NCI-H2107 treated with DMSO at 0.1 percent for 48 hours (cell line): ENCODE measurements at regions not wholly inside any gene's neighbourhood (a gene's known extent, or its start where the extent isn't known, plus 50 kb on each side); places are given as distances from the start of the nearest gene placed in this dataset.

Source experiments
- DNase-seq: peaks from one replicate; lab custom pipeline; 2025; ENCODE audit not compliant: unreplicated experiment; lab: John Stamatoyannopoulos, UW

DNA sequence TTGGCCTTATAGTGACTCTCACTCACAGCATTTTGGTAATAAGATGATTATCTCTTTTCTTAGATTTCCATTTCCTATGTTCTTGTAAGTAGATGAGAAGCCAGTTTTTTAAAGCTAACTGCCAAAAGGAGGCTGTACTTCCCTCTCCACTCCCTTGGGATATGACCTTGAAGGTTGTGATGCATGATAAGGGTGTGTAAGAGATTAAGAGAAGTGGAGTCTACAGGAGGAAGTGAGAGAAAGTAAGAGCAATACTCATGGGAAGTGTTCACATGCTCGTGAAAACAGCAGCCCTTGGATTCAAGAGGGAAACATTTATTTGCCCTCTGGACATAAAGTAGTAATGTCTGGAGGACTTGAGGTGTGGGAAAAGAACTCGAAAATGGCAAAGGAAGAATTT is 171.5 kb downstream of the EVA1A start:
- no peak for DNase-seq

DNA sequence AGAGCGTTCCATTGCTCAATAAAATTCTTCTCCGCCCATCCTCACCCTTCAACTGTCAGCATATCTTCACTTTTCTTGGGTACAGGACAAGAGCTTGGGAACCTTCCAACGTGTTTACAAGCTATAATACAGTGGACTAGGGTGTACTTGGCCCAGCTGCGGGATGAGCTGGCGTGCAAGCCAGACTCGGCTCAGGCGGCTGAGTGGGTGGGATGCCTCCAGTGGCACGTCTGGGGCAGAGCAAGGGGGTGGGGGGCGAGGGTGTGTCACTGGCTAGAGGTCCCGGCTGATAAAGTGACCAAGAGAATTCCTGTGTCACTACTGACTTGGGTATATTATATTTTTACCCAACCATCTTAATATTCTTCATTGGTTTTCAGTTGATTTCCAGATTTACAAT is 179.7 kb downstream of the EVA1A start:
- DNase-seq: no peak

DNA sequence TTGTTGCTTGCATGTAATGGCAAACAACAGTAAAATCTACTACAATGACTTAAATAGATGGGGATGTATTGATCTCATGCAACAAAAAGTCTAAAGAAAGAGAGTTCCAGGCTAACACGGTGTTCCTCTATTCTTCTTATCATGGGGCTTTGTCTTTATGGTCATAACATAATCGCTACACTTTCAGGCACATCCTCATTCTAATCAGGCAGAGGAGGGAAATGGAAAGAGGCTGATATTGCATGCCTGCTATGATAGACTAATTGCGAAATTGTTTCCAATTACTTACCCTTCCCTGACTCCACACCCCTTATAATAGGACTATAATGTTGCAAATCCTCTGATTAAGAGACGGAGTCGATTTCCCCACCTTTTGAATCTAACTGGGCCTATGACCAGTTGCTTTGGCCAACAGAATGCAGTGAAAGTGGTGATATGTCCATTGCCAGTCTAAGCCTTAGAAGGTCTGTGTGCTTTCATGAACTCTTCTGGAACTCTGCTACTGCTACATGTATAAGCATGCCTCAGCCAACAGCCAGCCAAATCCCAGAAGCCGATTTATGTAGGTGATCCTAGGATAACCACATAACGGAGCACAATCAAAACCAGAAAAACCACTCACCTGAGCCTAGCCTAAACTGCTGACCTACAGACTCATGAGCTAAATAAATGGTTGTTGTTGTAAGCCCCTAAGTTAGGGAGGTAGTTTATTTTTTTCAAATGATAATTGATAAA is 180.3 kb upstream of the TACR1 start:
- DNase-seq: no peak

DNA sequence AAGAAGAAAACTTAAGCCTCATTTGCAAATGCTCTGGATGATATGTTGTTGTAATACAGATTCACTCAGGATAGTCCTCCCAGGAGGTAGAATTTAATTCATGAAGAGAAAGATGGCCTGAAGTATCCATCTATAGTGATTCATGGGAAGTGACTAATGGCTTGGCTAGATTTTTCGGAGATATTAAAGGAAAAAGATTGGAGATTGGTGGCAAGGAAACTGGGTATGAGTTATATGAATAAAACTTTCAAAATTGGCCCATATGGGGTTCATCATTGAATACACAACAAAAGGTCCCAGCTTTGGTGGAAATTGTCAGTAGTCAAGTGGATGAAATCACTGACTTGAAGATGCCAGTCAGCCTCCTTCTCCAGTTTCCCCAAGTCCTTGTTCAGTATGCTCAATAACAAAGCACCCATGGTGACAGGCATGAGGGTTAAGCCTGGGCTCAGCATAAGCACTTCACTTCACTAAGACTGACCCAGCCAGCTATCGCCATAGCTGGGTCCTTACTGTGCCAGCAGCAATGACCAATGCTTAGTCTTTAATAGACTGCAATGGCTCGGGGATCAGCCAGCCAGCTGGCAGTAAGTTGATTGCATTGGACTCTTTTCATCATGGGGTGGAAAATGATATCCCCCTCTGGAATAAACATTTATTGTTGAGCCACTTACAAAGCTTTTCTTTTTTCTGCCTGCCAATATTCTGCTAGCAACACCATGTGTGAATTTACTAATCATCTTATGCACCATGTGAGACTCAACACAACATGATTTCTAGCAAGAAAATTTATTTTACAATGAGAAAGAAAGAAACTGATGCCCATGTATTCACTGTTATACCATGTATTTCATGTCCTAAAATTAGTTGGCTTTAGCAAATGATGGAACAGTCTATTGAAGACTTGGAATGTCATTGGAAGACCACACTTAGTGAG is 176.6 kb upstream of the TACR1 start:
- DNase-seq: peak; percentile 60

DNA sequence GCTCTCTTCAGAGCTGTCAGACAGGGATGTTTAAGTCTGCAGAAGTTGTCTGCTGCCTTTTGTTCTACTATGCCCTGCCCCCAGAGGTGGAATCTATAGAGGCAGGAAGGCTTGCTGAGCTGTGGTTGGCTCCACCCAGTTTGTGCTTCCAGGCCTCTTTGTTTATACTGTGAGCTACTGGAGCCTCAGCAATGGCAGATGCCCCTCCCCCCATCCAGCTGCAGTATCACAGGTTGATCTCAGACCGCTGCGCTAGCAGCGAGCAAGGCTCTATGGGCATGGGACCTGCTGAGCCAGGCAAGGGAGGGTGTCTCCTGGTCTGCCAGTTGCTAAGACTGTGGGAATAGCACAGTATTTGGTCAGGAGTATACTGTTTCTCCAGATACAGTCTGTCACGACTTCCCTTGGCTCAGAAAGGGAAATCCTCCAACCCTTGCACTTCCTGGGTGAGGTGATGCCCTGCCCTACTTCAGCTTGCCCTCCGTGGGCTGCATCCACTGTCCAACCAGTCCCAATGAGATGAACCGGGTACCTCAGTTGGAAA is 175.2 kb upstream of the TACR1 start:
- peak; percentile 34 for DNase-seq

DNA sequence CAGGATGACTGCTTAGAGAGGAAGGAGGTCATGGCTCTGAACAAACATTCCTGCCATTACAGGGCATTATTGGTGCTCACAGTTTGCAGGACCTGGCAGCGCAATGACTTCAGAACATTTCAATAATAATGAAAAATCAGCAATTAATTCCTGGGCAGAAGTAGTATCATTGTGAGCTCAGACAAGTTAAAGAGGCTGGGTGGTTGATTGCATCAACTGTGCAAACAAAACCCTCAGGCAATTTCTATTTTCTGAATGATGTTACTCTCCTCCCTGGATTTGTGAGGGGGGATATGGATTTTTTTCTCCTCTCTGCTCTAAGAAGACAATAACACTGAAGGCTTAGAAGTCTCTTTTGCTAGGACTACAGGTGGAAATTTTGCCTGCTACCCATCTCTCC is 168.1 kb upstream of the TACR1 start:
- DNase-seq: no peak

DNA sequence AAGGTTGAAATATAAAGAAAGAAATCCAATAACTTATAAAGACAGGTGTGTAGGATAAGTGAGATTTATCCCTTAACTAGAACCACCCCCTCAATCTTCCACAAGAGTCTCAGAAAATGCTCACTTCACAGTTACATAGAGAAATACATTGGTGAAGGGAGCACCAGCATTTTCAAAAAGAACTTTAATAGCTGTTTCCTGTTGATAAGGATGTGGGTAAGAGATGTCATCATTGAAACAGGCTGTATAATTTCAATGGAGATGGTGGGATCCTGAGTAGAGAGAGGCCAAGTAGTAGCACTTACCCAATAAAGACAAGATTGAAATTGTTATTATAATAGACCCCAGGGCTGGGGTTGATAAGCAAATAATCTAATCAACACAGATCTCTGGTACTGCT is 162.2 kb upstream of the TACR1 start:
- DNase-seq: no peak

DNA sequence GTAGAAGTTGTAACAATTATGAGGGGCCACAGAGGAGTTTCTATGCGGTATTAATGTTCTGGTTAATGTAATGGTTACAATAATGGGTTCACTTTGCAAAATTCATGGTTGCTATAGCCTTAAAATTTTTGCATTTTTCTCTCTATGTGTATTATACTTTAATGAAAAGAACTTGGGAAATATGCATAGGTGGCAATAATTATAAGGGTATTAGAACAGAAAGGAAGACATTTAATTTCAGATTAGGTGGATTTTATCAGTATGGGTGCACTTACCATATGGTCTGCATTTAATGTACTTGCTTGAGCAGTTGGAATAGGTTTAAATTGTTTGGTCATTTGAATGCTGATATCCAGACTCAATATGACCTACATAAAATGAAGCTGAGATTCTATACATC is 161.6 kb upstream of the TACR1 start:
- DNase-seq: no peak

DNA sequence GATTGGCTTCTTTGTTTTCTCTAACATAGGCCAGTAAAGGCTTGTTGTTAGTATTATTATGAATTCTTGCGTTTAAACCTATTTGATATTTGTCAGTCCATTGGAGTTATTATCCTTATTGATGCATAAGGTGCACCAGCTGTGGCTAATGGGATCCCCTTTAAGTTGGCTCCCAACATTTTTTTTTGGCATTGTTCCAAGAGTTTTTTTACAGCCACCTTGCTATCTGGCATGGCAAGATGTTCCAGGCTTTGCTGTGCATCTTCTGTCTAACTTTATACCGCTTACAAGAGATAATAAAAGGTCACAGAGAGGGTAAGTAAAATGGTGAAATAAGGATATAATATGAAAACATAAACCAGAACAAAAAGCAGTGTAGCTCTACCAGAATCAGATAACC is 157.5 kb upstream of the TACR1 start:
- no peak for DNase-seq

DNA sequence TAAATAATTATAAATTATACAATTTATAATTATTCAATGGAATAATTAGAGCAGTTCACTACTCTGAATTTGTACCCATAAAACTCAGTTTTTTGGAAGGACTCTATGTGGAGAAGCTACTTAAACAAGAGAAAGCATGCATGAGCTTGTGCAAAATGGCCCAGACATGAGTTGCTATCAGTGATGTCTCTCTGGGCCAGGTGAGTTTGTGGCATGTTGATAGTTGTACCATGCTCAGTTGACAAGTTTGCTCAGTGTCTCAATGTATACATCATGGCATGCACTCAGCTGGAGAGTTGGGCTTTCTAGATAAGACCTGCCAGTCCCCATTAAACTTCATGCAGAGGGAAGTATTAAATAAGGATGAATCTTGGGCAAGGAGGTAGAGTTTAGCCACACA is 153.8 kb upstream of the TACR1 start:
- DNase-seq: no peak

DNA sequence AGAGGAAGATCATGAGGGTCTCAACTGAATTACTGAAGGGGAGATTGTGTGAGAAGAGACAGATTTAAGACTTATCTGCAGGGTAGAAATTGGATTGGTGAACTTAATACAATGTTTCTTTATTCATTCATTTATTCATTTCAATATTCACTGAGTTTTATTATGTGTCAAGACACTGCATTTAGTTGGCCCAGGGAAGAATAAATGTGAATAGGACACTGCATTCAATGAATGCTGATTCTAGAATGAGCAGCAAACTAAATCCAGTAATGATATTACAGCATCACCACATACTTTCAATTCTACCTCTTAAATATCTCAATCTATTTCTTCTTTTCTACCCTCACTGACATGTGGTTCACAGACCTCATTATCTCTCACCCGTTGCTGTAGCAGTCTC is 149.0 kb upstream of the TACR1 start:
- DNase-seq: no peak

DNA sequence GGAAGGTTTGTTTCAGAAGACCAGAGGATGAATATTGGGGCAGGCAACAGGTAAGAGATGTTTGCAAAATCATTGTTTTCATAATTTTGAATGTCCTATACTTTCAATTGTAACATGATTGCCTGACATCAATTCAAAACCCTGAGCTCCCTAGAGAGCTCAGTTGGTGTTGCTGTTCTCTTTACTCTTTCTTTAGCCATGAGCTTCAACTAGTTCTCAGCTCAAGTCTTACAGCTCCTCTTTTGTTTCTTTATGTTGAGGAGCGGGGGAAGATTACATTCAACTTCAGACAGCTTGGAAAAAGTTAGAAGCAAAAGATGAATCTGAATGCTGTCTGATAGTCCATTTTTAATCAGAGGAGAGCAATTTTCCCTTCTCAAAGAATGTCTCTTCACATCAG is 144.8 kb upstream of the TACR1 start:
- DNase-seq: no peak

DNA sequence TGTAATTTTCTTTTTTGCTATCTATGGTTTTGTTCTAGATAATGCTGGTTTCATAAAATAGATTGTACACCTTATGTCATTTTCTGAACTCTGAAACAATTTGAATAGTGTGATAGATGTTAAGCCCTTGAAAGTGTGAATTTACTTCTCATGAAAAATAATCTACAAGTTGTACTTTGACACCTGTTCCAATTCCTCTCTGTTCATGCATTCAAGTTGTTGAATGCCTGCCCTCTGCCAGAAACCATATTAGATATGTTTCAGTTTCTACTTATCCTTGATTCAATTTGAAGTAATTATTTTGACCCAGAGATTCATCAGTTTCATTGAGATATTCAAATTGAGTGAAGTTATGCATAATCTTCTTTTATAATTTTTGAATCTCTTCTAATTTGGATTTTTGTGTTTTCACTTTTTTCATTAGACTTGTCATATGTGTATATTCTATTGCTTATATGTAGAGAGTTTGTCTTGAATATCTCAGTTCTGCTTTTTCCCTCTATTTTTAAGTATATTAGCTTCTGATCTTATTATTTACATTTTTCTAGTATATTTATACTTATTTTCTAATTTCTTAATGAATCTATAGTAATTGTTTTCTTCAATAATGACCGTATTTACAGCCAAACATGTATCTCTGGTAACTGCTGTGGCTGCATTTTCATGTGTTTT is 143.3 kb upstream of the TACR1 start:
- DNase-seq: no peak

DNA sequence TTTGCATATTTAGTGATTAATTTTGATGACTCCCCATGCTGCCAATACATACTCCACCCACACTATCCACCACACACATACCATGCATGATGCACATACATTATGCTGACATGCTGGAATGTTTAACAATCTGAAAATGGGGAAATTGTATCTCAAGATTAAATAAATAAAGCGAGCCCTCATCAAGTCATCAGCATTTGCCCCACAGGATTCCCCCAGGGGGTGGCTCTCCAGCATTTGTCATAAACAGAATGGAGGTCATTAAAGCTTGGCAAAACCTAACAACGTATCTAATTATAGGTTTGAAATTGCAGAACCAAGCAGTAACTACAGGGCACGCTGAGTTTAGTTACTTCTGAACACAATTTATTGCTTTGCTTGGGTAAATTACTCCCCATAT is 141.2 kb upstream of the TACR1 start:
- DNase-seq: peak; percentile 38

DNA sequence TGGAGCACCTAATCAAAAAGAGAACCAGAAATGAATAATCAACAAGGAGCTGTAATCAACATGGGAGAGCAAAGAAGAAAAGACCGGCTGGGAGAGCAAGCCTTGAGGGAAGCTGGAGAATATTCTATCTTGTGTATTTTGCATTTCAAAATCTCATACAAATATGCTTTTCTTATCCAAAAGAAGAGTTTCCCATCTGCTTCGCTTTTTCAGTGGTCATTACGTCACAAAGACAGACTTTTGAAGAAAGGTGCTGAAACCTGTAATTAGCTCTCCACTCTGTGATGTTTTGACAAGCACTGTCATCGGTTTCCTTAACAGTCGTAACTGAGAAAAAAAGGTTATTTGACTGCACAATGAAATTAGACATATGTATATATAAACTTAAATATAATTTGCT is 139.1 kb upstream of the TACR1 start:
- DNase-seq: no peak

DNA sequence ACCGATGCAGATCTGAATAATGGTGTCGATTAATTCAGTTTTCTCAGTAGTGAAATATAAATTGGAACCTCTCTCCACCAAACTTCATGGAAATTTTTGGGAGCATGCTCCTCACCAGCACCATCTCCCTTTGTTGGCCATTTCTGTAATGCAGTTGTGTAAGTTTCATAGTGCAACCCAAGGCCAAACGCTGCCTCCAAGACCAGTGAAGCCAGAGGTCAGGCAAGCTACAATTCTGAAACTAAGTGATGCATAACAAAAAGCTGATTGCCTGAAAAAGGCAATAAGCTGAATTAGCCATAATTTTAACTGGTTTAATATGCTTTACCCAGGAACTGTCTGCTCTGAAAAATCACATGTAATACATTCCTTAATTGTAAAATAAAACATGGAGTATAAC is 138.3 kb upstream of the TACR1 start:
- no peak for DNase-seq

DNA sequence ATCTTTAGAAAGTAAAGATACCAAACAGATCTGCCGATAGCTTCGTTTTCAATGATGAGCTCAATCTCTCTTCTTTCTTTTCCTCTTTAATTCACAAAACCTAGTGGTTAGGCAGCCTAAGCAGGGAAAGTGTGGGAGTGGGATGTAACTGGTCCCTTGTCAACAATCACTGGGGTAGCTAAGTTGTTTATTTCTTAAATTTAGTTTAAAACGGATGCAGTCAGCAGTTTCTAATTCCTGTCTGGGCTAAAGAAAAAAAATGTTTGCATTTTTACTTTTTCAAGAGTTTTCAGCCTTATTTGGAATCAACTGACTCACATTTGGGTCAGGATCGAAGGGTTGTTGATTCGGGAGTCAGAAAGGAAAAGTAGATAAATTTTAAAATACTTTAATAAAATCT is 137.7 kb upstream of the TACR1 start:
- no peak for DNase-seq

DNA sequence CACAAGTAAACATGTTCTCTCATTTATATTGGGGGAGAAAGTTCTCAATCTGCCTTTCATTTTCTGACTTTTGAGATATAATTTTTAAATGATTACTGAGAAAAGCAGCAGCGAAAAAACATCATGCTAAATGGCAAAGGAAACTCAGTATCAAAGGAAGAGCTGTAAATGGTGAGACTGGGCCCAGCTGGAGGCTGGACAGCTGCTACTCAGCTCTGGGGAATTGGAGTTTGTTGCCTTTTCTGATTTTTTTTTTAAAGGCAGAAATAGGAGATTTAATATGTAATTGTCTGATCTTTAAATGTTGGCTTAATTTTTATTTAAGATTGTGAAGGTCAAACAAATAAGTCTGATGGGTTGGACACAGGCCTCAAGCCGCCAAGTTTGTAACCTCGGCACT is 137.1 kb upstream of the TACR1 start:
- DNase-seq: no peak

DNA sequence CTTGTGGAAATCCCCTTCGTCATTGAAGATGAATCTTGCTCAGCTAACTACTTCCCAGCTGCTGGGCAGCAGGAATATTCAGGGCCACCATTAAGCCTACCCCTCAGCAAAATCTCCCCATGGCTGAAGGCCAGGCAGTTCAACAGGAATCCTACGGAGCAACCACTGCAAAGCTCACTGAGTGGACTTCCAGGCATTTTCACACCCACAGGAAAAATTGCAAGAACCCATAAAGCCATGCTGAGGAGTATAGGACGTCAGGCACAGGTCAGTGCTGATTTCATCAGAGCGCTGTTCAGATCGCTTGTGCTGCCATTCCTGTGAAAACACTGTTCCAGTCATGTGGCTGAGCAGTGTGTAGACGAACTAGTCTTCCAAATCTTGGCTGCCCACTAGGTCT is 134.8 kb upstream of the TACR1 start:
- no peak for DNase-seq

DNA sequence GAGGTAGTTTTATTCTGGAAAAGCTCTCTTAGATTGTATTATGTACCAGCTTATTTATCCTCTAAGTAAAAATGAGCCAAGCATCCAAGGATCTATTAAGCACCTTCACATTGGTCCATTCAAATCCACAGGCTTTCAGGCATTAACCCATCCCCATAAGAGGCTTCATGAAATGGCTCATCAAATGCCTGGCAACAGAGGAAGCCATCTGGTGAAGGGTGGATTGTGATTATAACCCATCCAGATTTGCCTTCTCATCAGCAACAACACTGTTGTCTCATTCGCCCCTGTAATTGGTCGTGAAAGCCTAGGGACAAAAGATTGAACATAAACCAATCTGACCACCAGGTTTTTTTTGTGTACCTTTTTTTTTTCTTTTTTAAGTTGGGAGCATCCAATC is 134.3 kb upstream of the TACR1 start:
- no peak for DNase-seq

DNA sequence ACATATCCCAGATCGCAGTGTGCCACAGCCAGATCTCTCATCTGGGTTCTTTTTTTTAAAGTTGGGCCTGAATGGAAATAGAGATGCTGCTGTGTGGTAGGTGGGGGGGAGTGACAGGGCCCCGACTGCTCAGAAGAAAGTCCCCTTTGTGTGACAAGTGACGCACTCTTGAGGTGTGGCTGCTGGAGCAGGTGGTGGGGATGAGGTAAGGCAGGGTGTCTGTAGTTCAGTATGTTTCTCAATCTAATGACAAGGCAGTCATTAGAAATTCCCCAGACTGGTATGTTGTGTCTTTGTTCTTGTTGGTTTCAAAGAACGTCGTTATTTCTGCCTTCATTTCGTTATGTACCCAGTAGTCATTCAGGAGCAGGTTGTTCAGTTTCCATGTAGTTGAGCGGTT is 128.8 kb upstream of the TACR1 start:
- DNase-seq: no peak

DNA sequence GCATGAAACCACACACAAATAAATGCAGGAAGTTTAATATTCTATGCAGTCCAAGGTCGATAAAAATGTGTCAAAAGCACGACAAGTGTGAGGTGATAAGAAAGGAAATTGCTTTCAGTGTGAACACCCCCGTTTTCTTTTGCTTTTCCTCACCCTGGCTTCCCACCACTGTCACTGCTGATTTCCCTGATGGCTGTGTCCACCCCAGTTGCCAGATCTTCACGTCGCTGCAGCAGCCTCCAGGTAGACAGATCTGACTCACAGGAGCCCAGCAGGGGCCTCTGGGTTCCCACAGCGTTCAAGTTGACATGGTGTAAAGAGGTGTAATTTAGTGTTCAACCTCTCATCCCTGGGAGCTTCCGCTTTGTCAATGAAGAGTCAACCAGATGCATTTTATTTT is 128.0 kb upstream of the TACR1 start:
- peak; percentile 9 for DNase-seq
